K562 (cell line): ENCODE measurements at regions not wholly inside any gene's neighbourhood (a gene's known extent, or its start where the extent isn't known, plus 50 kb on each side); places are given as distances from the start of the nearest gene placed in this dataset.

Source experiments
- ATAC-seq: fragments of 200-7000 bp; cut with Tn5 transposase; 3 replicates; pipeline ENCODE4 v1.9.1; 2020; ENCODE audit warnings: moderate library complexity
- BruUV-seq: library from RNA; stranded (reverse); fragments of 400-500 nt; replicated peaks from 2 replicates; lab custom pipeline; 2021; lab: Mats Ljungman, UMichigan
- CTCF ChIA-PET: fragments of 300-600 bp; formaldehyde crosslinking; extraction: SDS; loops from one replicate; lab custom pipeline; 2021; ENCODE audit warnings: low intra/inter-chr PET ratio; lab: Yijun Ruan, JAX
- POLR2A ChIA-PET: fragments of 300-600, 350-650 bp; sonication (Branson Sonifier 250); formaldehyde crosslinking; extraction: SDS; loops from one replicate; lab custom pipeline; 2021; ENCODE audit warnings: antibody characterized with exemption, inconsistent platforms; lab: Yijun Ruan, JAX
- DNase-seq, 4 experiments: peaks; one replicate each; pipeline versions ENCODE4 v3.0.0 to v3.0.0-alpha.2; 2011 to 2018; ENCODE audit warnings: low spot score in 3 of 4, mixed read lengths in 3 of 4; ENCODE audit errors: extremely low read depth in 1 of 4
- FAIRE-seq: peaks from 2 replicates; lab custom pipeline; 2011; peaks lifted over from hg19 to GRCh38; lab: Jason Lieb, UNC
- H2AFZ ChIP-seq: 2 replicates; pipeline ENCODE4 v1.6.0; 2011; ENCODE audit warnings: low read depth, low read length, control low read depth, inconsistent platforms
- H3K27ac ChIP-seq: fragments of 200-600 bp; 3 replicates; pipeline ENCODE4 v1.8.0; 2011; ENCODE audit warnings: low read depth, mild to moderate bottlenecking, control low read depth, inconsistent platforms, low read length, moderate library complexity, mixed read lengths; ENCODE audit errors: extremely low read depth
- H3K27me3 ChIP-seq, 2 experiments: fragments of 300-600 bp in 1 of 2; 2 replicates in 1 of 2; 3 replicates in 1 of 2; pipeline versions ENCODE4 v1.6.0 to v1.8.0; 2011; ENCODE audit warnings: inconsistent platforms in 2 of 2, low read length in 2 of 2, mild to moderate bottlenecking in 1 of 2, mixed read lengths in 1 of 2, moderate library complexity in 1 of 2; ENCODE audit not compliant: control insufficient read depth in 2 of 2, insufficient read depth in 2 of 2
- H3K36me3 ChIP-seq: fragments of 300-600 bp; 3 replicates; pipeline ENCODE4 v1.8.0; 2011; ENCODE audit warnings: mild to moderate bottlenecking, low read length, inconsistent platforms; ENCODE audit not compliant: control insufficient read depth, insufficient read depth
- H3K4me1 ChIP-seq, 2 experiments: fragments of 200-600 bp in 1 of 2; replicated peaks in 1 of 2; 2 replicates in 1 of 2; 3 replicates in 1 of 2; pipeline versions ENCODE4 v1.5.1 to v1.8.0; 2011; ENCODE audit warnings: inconsistent platforms in 2 of 2, low read length in 2 of 2, mild to moderate bottlenecking in 1 of 2, mixed read lengths in 1 of 2, moderate library complexity in 1 of 2; ENCODE audit not compliant: control insufficient read depth in 2 of 2, insufficient read depth in 2 of 2
- H3K4me2 ChIP-seq: 2 replicates; pipeline ENCODE4 v1.6.1; 2011; ENCODE audit warnings: low read length, control low read depth, inconsistent platforms, mixed read lengths; ENCODE audit not compliant: insufficient read depth
- H3K4me3 ChIP-seq: fragments of 200-600 bp; sonication (generic), shearing (Covaris generic); 2 replicates; pipeline ENCODE4 v1.5.1; 2016; ENCODE audit warnings: control low read depth, inconsistent platforms
- H3K79me2 ChIP-seq: fragments of 200-600 bp; 3 replicates; pipeline ENCODE4 v1.8.0; 2011; ENCODE audit warnings: low read length, inconsistent platforms; ENCODE audit not compliant: control insufficient read depth, insufficient read depth
- H3K9ac ChIP-seq, 2 experiments: 2 replicates each; pipeline versions ENCODE4 v1.6.0 to v1.6.1; 2011; ENCODE audit warnings: low read depth in 2 of 2, low read length in 2 of 2, control low read depth in 1 of 2, inconsistent platforms in 1 of 2, mild to moderate bottlenecking in 1 of 2, mixed read lengths in 1 of 2; ENCODE audit not compliant: insufficient read depth in 1 of 2
- H3K9me1 ChIP-seq: one replicate; pipeline ENCODE4 v1.6.0; 2011; ENCODE audit warnings: inconsistent platforms, mild to moderate bottlenecking, low read length, moderate library complexity; ENCODE audit not compliant: control insufficient read depth, insufficient read depth
- H3K9me3 ChIP-seq: replicated peaks from 2 replicates; pipeline ENCODE4 v1.5.1; 2011; ENCODE audit warnings: low read depth, low read length, inconsistent platforms; ENCODE audit not compliant: control insufficient read depth, insufficient read depth
- H4K20me1 ChIP-seq: replicated peaks from 2 replicates; pipeline ENCODE4 v1.6.1; 2011; ENCODE audit warnings: low read length, inconsistent platforms, mixed read lengths; ENCODE audit not compliant: control insufficient read depth, insufficient read depth
- CHD7 ChIP-seq: fragments of 200-600 bp; sonication (generic); IDR thresholded peaks from one replicate; pipeline ENCODE4 v1.6.1; 2012; ENCODE audit warnings: mild to moderate bottlenecking, low read depth, low read length, inconsistent platforms
- FOXA1 ChIP-seq: fragments of 450-650 bp; IDR thresholded peaks from 2 replicates; pipeline ENCODE4 v1.6.1; 2016; ENCODE audit warnings: mild to moderate bottlenecking, borderline replicate concordance
- in situ Hi-C: fragments of 300-500 bp; cut with MboI; formaldehyde crosslinking; loops from 4 replicates; pipeline ENCODE4 v1.15.0; 2018; ENCODE audit warnings: inconsistent platforms, mixed read lengths
- intact Hi-C: fragments of 100-400 bp; cut with micrococcal nuclease; formaldehyde crosslinking; loops from 2 replicates; pipeline ENCODE4 v1.14.2; 2022

- Histone ChIP-seq H3K9me3 (no peaks in the 10 kb centered on the region), H3K79me2 (no peaks in the 10 kb centered on the region), H3K36me3 (no peaks in the 10 kb centered on the region), H3K9me1 (no peaks in the 10 kb centered on the region), H3K4me2 (no peak overlapping the region), H4K20me1 (no peaks in the 10 kb centered on the region), H3K4me1 (no peaks in the 10 kb centered on the region), H3K27me3 (no peaks in the 10 kb centered on the region), H2AFZ (no peak overlapping the region), H3K4me3 (no peak overlapping the region), H3K9ac (no peak overlapping the region), H3K27ac (no peak overlapping the region)
- ChIA-PET CTCF (interaction anchor here (0.5 kb wide), 1 partner anchor 772 kb away, joined by 5 read pairs; no protein-coding TSS in a partner anchor), POLR2A (no interaction called here)
- ATAC-seq (no peak), DNase-seq (no peak), FAIRE-seq (no peak)
- intact Hi-C loops (no loop called here), in situ Hi-C loops (loop anchor here (25.0 kb wide), 1 partner anchor 556 kb away; the partner anchor contains the start of gene SEMA3C)
- BruUV-seq = no TSS peak
- TF ChIP-seq CHD7 (no peak), FOXA1 (no peak)
These were observed 301.3 kb downstream of the HGF start for GRCh38 chr7:81468526-81468925.
